D721Med (cell line): ENCODE measurements at regions not wholly inside any gene's neighbourhood (a gene's known extent, or its start where the extent isn't known, plus 50 kb on each side); places are given as distances from the start of the nearest gene placed in this dataset.

Experiments
- DNase-seq: peaks from one replicate; pipeline ENCODE4 v3.0.0; 2011; ENCODE audit warnings: low spot score; ENCODE audit not compliant: insufficient read length
- FAIRE-seq: peaks from 2 replicates; lab custom pipeline; 2011; peaks lifted over from hg19 to GRCh38; lab: Jason Lieb, UNC
- CTCF ChIP-seq: IDR thresholded peaks from 2 replicates; pipeline ENCODE4 v1.5.1; 2012; ENCODE audit warnings: mild to moderate bottlenecking, control low read depth; ENCODE audit not compliant: insufficient read depth; ENCODE audit errors: missing control alignments

- FAIRE-seq = no peak
- no peak for DNase-seq
- TF ChIP-seq CTCF = no peak
Measured at GRCh38 chr20:10824750-10825500, 151.1 kb upstream of the JAG1 start.

DNA sequence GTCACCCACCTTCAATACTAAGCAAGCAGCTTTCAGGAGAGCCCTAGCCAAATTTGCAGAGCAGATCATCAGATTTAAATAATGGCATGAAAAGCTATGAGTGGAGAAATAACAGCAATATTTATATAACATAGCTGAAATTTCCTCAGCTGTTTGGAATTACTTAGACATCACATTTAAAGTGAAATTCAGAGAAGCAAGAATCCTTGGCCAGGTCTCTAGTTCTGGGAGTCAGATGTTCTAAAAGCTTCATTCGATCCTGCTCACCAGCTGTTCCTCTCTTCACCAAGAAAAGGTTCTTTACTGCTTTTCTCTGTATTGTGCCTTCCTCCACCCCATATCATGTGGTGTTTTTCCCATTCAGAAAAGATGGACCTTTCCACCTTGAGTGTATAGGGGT lies 152.3 kb upstream of the JAG1 start:
- FAIRE-seq = no peak
- TF ChIP-seq CTCF = no peak
- no peak for DNase-seq

- no peak for FAIRE-seq
- no peak for DNase-seq
- TF ChIP-seq CTCF = no peak
Measured at GRCh38 chr20:10828180-10828579, 154.4 kb upstream of the JAG1 start.

DNA sequence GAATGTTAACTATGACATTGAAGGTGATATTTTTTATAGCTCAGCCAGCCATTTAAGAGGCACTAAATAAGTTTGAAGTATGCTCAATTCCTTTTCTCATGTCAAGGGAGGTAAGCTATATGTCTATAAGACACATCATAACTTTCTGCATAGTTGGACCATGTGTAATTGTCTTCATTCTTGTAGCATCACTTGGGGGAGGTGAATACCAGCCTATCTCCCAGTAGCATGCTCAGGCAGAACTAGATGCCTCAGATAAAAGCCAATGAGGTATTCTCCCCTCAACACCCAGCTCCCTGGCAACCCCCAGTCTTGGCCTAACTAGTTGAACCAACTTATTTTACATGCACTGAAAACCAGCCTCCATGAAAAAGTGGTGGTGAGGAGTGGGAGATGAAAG lies 158.3 kb upstream of the JAG1 start:
- no peak for TF ChIP-seq CTCF
- no peak for DNase-seq
- no peak for FAIRE-seq

GRCh38 chr20:10837901-10838300 lies 164.1 kb upstream of the JAG1 start:
- TF ChIP-seq CTCF = no peak
- no peak for FAIRE-seq
- no peak for DNase-seq

- no peak for TF ChIP-seq CTCF
- FAIRE-seq = no peak
- DNase-seq = no peak
Measured at GRCh38 chr20:10842116-10842515, 168.3 kb upstream of the JAG1 start.

DNA sequence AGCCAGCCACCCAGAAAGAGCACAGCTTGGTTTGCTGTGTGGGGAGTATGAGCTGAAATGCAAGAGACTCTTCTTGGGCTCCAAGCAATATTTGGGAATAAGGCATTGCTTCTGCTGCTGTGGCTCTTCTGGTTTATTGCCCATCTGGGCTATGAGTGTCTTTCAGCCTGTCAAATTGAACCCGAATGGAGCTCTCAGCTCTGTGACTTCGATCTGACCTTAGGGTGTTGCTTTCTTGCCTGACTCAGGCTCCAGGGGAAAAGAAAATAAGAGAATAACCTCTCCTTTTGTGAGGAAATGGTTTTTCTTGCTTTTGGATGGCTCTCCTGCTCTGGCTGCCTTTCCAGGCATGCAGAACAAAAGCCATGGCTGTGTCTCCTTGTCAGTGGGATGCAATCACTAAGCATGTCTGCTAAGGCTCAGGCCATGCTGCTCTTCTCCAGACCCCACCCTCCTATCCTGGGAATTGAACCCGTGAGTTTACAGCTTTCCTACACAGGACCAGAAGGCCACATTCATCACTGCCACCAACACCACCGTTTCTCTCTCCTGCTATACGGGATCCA lies 169.4 kb upstream of the JAG1 start:
- DNase-seq (no peak), FAIRE-seq (no peak)
- TF ChIP-seq CTCF = no peak
